ENCODE measurements at regions not wholly inside any gene's neighbourhood (a gene's known extent, or its start where the extent isn't known, plus 50 kb on each side); places are given as distances from the start of the nearest gene placed in this dataset.

DNA sequence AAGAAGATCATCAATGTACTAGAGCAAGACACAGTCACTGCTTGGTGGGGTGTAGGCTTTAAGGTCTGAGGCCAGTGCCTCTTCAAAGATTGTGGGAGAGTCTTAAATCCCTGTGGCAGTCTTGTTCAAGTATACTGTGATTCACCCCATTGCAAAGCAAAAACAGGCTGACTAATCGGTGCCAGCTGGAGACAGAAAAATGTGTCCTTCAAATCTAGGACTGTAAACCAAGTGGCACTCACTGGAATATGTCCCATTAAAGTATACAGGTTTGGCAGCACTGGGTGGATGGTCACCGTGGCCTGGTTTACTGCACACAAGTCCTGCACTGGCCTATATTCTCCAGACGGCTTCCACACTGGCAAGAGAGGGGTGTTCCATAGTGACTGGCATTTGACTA is 1315.3 kb downstream of the TMEM121 start:
- Histone ChIP-seq H3K36me3 (ENCODE audit: control insufficient read depth in 2 of 2, extremely low read depth in 1 of 2, insufficient read depth in 2 of 2, low read length in 2 of 2) (no peaks in the 10 kb centered on the region), H3K27ac (ENCODE audit: insufficient read depth, low read depth, low read length) (no peak overlapping the region), H3K4me3 (replicated peaks in 1 of 3; ENCODE audit: insufficient read depth in 1 of 3, low read depth in 1 of 3, low read length in 3 of 3) (no peak overlapping the region), H2AFZ (ENCODE audit: low read depth, low read length) (no peak overlapping the region), H4K20me1 (replicated peaks; ENCODE audit: control insufficient read depth, extremely low read depth, insufficient read depth, low read length) (no peaks in the 10 kb centered on the region), H3K79me2 (ENCODE audit: control insufficient read depth, insufficient read depth, low read length) (no peaks in the 10 kb centered on the region), H3K4me1 (ENCODE audit: control insufficient read depth, extremely low read depth, insufficient read depth, low read length) (no peaks in the 10 kb centered on the region), H3K9me1 (replicated peaks; ENCODE audit: control insufficient read depth, extremely low read depth, insufficient read depth, low read length) (no peaks in the 10 kb centered on the region), H3K9me3 (replicated peaks; ENCODE audit: control insufficient read depth, insufficient read depth, low read length) (peaks cover 3% of the 10 kb centered on the region), H3K4me2 (ENCODE audit: insufficient read depth, low read length) (no peak overlapping the region), H3K27me3 (ENCODE audit: control insufficient read depth in 2 of 2, insufficient read depth in 2 of 2, low read length in 2 of 2) (no peaks in the 10 kb centered on the region), H3K9ac (replicated peaks; ENCODE audit: extremely low read depth, insufficient read depth, low read length) (no peak overlapping the region)
- TF ChIP-seq FOS (IDR thresholded peaks at IDR 0.05; ENCODE audit: borderline replicate concordance, insufficient read depth, low read length): no peak
- TF ChIP-seq POLR2AphosphoS5 (IDR thresholded peaks at IDR 0.05; ENCODE audit: insufficient read depth, low read depth, low read length): no peak
- no peak for TF ChIP-seq EZH2 (IDR thresholded peaks at IDR 0.05; ENCODE audit: borderline replicate concordance, low read depth, low read length, severe bottlenecking)
- TF ChIP-seq, protein P1, sequence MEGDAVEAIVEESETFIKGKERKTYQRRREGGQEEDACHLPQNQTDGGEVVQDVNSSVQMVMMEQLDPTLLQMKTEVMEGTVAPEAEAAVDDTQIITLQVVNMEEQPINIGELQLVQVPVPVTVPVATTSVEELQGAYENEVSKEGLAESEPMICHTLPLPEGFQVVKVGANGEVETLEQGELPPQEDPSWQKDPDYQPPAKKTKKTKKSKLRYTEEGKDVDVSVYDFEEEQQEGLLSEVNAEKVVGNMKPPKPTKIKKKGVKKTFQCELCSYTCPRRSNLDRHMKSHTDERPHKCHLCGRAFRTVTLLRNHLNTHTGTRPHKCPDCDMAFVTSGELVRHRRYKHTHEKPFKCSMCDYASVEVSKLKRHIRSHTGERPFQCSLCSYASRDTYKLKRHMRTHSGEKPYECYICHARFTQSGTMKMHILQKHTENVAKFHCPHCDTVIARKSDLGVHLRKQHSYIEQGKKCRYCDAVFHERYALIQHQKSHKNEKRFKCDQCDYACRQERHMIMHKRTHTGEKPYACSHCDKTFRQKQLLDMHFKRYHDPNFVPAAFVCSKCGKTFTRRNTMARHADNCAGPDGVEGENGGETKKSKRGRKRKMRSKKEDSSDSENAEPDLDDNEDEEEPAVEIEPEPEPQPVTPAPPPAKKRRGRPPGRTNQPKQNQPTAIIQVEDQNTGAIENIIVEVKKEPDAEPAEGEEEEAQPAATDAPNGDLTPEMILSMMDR (IDR thresholded peaks at IDR 0.05; ENCODE audit: extremely low read depth in 1 of 2, insufficient read depth in 1 of 2, low read depth in 1 of 2, low read length in 2 of 2): no peak
- TF ChIP-seq MYC (IDR thresholded peaks at IDR 0.05; ENCODE audit: low read depth, low read length): no peak
- TF ChIP-seq GATA2 (IDR thresholded peaks at IDR 0.05; ENCODE audit: insufficient read depth, insufficient read length, low read depth, low read length): no peak
- TF ChIP-seq JUN (IDR thresholded peaks at IDR 0.05; ENCODE audit: borderline replicate concordance, insufficient read depth, insufficient read length, low read depth): no peak
- TF ChIP-seq POLR2A (IDR thresholded peaks at IDR 0.05; ENCODE audit: low read depth, low read length): no peak
- TF ChIP-seq, protein P2, sequence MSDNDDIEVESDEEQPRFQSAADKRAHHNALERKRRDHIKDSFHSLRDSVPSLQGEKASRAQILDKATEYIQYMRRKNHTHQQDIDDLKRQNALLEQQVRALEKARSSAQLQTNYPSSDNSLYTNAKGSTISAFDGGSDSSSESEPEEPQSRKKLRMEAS (IDR thresholded peaks at IDR 0.05; ENCODE audit: insufficient read depth, insufficient read length): no peak
- no TSS peak for BruUV-seq (replicated peaks)
- ChIA-PET CTCF (no interaction called here), POLR2A (no interaction called here)
- dilution Hi-C loops (cut with MboI; ENCODE audit: extremely low pct_ligation_motif_present, low sequenced_read_pairs): no loop called here
- DNase-seq (ENCODE audit: low read depth, low spot score) (no peak), FAIRE-seq (no peak)
- intact Hi-C loops (cut with micrococcal nuclease): no loop called here

All from endothelial cell of umbilical vein (primary cell).